Osteocyte (in vitro differentiated cells): ENCODE measurements at regions not wholly inside any gene's neighbourhood (a gene's known extent, or its start where the extent isn't known, plus 50 kb on each side); places are given as distances from the start of the nearest gene placed in this dataset.

Source experiments
- DNase-seq: peaks from one replicate; pipeline ENCODE4 v3.0.0; 2021; ENCODE audit warnings: mixed read lengths; ENCODE audit not compliant: unreplicated experiment; ENCODE audit errors: extremely low spot score
- H3K27ac Mint-ChIP-seq: one replicate; pipeline ENCODE4 v1.8.0; 2021; ENCODE audit warnings: mild to moderate bottlenecking, mixed read lengths; ENCODE audit not compliant: unreplicated experiment
- H3K27me3 Mint-ChIP-seq: one replicate; pipeline ENCODE4 v1.8.0; 2021; ENCODE audit warnings: mixed read lengths; ENCODE audit not compliant: unreplicated experiment
- H3K36me3 Mint-ChIP-seq: one replicate; pipeline ENCODE4 v1.8.0; 2021; ENCODE audit warnings: mixed read lengths; ENCODE audit not compliant: unreplicated experiment
- H3K4me1 Mint-ChIP-seq: one replicate; pipeline ENCODE4 v1.8.0; 2021; ENCODE audit warnings: mixed read lengths; ENCODE audit not compliant: unreplicated experiment
- H3K4me3 Mint-ChIP-seq: one replicate; pipeline ENCODE4 v1.8.0; 2021; ENCODE audit warnings: mild to moderate bottlenecking, moderate library complexity, mixed read lengths; ENCODE audit not compliant: unreplicated experiment
- H3K9me3 Mint-ChIP-seq: one replicate; pipeline ENCODE4 v1.8.0; 2021; ENCODE audit warnings: mixed read lengths; ENCODE audit not compliant: unreplicated experiment
- CTCF ChIP-seq: fragments of 200-600 bp; sonication (generic); IDR thresholded peaks from 2 replicates; pipeline ENCODE4 v1.5.0; 2021; ENCODE audit warnings: antibody characterized with exemption, mild to moderate bottlenecking, moderate library complexity

DNA sequence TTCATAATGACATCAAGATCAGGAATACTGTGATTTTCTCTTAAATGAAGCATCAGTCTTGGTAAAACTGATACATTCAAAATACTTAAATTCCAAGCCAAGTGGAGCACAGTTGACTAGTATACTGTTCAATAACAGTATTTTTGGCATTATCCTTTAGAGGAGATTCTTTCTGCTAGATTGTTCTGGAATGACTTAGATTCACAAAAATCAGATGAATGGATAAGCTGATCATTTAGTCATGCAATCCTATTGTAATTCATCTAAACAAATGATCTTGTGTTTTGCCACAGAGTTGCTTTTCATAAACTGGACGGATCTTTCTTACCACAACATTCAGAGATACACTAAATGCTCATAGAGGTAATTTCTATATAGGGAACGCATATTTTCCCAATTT, 232.0 kb downstream of the CXXC4 start:
- no peak overlapping the region for H3K4me3 Mint-ChIP-seq
- no peak overlapping the region for H3K27ac Mint-ChIP-seq
- H3K36me3 Mint-ChIP-seq, result no peaks in the 10 kb centered on the region
- peaks cover 8% of the 10 kb centered on the region for H3K9me3 Mint-ChIP-seq
- no peak for DNase-seq
- no peaks in the 10 kb centered on the region for H3K27me3 Mint-ChIP-seq
- no peak for TF ChIP-seq CTCF
- H3K4me1 Mint-ChIP-seq, result no peaks in the 10 kb centered on the region

GRCh38 chr4:104248726-104249125, 246.0 kb downstream of the CXXC4 start:
- no peak for TF ChIP-seq CTCF
- Mint-ChIP-seq H3K27me3 (no peaks in the 10 kb centered on the region), H3K4me1 (no peaks in the 10 kb centered on the region), H3K9me3 (peaks cover 58% of the 10 kb centered on the region), H3K27ac (no peak overlapping the region), H3K36me3 (no peaks in the 10 kb centered on the region), H3K4me3 (no peak overlapping the region)
- no peak for DNase-seq

DNA sequence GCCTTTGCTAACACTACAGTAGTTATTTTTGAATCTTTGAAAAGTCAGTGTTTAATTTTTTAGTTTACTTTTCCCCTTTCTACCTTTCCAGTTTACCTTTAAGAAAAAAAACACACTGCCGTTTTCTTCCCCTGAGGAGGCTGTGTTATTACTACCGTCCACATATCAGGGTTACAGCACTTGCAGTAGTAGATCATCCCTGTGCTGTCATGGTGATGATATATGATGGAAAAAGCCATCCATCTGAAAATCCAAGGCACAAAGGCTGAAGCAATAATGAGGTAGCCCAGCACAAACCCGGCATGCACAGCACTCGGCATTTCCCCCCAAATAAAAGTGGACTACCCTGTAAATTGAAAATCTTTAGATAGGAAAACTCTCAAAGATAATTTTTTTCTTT, 258.7 kb downstream of the CXXC4 start:
- no peak overlapping the region for H3K27ac Mint-ChIP-seq
- no peaks in the 10 kb centered on the region for H3K27me3 Mint-ChIP-seq
- DNase-seq, result no peak
- no peaks in the 10 kb centered on the region for H3K9me3 Mint-ChIP-seq
- H3K4me3 Mint-ChIP-seq, result no peak overlapping the region
- no peaks in the 10 kb centered on the region for H3K36me3 Mint-ChIP-seq
- no peaks in the 10 kb centered on the region for H3K4me1 Mint-ChIP-seq
- no peak for TF ChIP-seq CTCF

DNA sequence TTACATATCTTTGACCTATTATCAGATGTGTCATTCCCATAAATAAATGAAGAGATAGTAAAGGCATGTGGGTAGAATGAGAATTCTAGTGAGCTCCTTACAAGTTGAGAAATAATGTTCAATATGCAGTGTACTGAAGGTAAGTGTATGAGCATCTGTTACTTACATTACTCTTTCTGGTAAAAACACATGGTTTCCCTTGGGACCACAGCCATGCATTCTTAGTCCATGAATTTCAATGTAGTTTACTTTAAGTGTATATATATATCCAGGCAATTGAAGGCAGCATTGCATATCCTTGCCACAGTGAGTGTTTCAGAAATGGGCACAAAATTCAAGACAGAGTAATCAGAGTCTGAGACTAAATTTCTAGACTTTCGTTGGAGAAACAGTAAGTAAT, 277.2 kb downstream of the CXXC4 start:
- Mint-ChIP-seq H3K4me3 (no peak overlapping the region), H3K27me3 (no peaks in the 10 kb centered on the region), H3K4me1 (no peaks in the 10 kb centered on the region), H3K27ac (no peak overlapping the region), H3K36me3 (no peaks in the 10 kb centered on the region), H3K9me3 (peaks cover 8% of the 10 kb centered on the region)
- TF ChIP-seq CTCF, result no peak
- no peak for DNase-seq

GRCh38 chr4:104211657-104212056, 283.0 kb downstream of the CXXC4 start:
- no peak for TF ChIP-seq CTCF
- H3K4me1 Mint-ChIP-seq, result no peaks in the 10 kb centered on the region
- H3K4me3 Mint-ChIP-seq, result no peak overlapping the region
- no peak overlapping the region for H3K27ac Mint-ChIP-seq
- H3K9me3 Mint-ChIP-seq, result peaks cover 8% of the 10 kb centered on the region
- no peaks in the 10 kb centered on the region for H3K36me3 Mint-ChIP-seq
- H3K27me3 Mint-ChIP-seq, result no peaks in the 10 kb centered on the region
- no peak for DNase-seq
